Right renal pelvis (tissue), 4 donors: ENCODE measurements at regions not wholly inside any gene's neighbourhood (a gene's known extent, or its start where the extent isn't known, plus 50 kb on each side); places are given as distances from the start of the nearest gene placed in this dataset.

Experiments
- DNase-seq, 4 donors: peaks; one replicate each; pipeline ENCODE4 v3.0.0-alpha.2; 2013; ENCODE audit warnings: low read depth in 4 of 4, low spot score in 3 of 4, missing footprints in 1 of 4

DNA sequence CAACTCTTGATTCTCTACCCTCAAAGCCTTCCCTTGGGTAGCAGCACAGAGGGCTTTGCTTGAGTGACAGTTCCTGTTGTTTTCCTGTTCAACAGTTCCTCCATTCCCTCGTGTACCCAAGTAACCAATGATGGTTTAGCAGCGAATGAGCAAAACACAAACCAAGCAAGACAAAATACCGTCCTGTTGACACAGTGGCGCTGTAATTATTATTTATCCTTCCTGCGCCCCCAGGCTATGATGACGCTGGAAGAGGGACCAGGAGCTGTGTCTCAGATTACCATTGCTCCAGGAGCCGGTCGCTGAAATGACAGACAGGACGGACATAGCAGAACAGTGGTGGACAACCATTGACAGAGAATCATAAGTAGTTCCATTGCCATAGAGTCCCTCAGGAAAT, 154.8 kb downstream of the GADD45G start:
- DNase-seq = no peak

GRCh38 chr9:89760123-89760522, 155.3 kb downstream of the GADD45G start:
- DNase-seq = no peak

DNA sequence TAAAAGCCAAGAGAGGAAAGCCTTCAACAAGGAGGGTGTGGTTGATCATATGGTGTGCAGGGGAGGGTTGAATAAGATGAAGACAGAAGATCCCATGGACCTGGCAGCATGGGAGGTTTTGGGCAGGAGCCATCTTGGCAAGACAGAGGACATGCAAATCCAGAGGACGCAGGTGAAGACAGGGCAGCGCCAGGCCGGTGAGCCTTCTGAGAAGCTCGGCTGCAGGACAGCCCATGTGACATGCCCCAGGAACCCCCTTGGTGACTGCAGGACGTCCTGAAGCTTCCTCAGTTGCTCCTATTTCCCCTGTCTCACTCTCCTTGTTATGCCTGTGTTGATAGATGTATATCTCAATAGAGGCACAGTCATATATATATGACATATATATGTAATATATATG, 159.4 kb downstream of the GADD45G start:
- no peak for DNase-seq

DNA sequence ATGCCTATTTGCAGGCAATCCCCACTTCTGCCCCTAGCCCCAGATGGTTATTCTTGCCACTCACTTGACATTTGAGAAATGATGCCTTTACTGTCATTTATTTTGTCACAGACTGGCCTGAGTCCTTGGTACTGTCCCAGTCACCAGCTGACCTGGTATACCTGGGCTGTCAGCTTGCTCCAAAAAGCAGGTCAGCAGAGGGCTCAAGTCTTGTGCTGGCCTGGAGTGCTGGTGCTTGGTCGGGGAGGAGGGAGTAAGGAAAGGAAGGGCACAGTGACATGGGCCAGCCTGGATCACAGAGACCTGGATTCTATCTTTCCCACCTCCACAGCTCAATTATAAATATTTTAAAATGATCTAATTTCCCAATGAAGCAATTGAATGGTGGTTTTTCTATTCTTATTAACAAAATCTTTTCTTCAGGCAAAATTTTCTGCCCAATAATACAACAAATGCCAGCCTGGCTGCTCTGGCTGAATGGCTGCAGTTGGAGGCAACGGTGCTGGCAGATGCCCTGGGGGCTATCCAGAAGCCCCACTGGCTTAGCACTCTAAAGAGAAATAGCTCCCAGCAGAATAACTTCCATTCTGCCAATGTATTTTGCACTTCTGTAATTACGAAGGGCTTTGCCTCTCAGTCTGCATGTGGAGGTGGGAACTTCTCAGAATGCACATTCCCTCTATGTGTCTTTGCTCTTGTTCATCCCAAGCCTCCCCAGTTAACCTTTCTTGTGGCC, 160.6 kb downstream of the GADD45G start:
- DNase-seq = no peak

GRCh38 chr9:89766991-89767390, 162.2 kb downstream of the GADD45G start:
- no peak for DNase-seq

DNA sequence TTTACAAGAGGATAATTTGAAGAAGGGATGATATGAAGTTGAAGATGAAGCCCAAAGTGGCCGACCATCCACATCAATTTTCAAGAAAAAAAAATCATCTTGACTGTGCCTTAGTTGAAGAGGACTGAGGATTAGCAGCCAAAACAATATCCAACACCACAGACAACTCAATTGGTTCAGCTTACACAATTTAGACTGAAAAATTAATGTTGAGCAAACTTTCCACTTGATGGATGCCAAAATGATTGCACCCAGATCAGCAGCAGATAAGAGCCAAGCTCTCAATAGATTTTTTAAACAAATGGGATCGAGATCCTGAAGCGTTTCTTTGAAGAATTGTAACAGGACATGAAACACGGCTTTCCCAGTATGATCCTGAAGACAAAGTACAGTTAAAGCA, 163.2 kb downstream of the GADD45G start:
- DNase-seq = no peak

GRCh38 chr9:89768650-89769071, 163.8 kb downstream of the GADD45G start:
- DNase-seq = no peak

- no peak for DNase-seq
Observed at GRCh38 chr9:89770531-89771174, 165.8 kb downstream of the GADD45G start.

DNA sequence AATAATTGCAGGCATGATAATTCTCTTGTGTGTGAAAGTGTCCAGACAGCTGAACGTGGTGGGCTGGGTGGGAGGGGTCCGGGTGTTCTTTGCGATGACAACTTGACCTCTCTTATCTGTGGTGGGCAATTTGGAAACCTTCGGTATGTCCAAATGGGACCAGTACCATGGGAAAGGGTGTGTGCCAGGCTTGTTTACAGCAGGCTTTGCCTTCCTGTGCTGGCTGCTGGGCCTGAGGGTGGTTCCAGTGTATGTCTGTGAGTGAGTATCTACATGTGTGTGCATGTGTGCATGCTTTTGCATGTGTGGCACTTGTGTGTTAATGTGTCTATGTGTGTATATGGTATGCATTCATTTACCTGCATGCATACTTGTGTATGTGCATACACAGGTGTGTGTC, 166.4 kb downstream of the GADD45G start:
- no peak for DNase-seq

GRCh38 chr9:89773170-89773569, 168.4 kb downstream of the GADD45G start:
- DNase-seq = no peak

- DNase-seq = no peak
Observed at GRCh38 chr9:89774858-89775370, 170.1 kb downstream of the GADD45G start.

GRCh38 chr9:89775641-89776040, 170.8 kb downstream of the GADD45G start:
- no peak for DNase-seq

DNA sequence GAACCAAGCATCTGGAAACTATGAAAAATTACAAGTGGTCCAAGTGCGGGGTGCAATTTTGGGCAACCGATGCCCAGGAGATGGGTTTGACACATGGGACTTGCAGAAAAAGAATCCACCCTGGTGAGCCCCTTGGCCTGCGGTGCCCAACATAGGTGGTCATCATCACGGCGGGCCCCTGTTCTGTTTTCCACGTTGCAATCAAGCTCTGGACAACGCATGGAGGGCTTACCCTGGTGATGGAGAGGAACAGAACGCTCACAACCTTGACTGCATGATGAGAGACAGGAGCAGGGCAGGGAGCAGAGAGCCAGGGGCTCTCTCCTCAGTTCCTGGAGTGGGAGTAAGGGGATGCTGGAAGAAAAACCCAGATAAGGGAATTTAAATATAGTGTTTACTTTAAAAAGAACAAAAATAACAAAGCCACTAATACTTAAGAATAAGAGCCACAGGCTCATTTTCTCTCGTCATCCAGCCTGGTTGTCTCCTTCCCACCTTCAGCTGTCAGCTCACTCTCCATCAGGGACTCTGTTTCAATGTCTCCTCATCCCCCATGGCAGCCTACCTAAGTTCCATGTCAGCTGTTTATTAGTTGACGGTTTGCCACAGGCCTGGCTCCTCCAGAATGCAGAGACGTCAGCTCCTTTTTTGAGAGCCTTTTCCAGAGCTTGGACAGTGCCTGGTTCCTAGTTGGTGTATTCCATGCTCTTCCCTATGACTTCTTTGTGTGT, 172.1 kb downstream of the GADD45G start:
- DNase-seq = no peak

DNA sequence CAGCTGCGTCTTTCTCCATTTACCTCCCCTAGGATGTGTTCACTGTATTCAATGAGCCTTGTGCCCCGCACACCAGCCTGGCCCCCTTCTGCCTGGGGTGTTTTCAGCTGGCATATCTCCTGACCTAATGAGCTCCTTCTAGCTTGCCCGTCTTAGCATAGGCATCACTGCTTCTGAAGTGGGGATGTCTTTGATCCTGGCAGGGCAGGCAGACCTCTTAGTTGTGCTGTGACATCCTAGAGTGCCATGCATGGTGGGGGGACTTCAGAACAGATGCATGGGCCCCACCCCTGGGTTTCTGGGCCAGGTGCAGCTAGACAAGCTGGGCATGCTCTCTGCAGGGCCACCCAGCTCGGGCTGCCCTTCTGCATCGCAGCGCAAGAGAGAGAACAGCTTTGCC, 172.7 kb downstream of the GADD45G start:
- no peak for DNase-seq

DNA sequence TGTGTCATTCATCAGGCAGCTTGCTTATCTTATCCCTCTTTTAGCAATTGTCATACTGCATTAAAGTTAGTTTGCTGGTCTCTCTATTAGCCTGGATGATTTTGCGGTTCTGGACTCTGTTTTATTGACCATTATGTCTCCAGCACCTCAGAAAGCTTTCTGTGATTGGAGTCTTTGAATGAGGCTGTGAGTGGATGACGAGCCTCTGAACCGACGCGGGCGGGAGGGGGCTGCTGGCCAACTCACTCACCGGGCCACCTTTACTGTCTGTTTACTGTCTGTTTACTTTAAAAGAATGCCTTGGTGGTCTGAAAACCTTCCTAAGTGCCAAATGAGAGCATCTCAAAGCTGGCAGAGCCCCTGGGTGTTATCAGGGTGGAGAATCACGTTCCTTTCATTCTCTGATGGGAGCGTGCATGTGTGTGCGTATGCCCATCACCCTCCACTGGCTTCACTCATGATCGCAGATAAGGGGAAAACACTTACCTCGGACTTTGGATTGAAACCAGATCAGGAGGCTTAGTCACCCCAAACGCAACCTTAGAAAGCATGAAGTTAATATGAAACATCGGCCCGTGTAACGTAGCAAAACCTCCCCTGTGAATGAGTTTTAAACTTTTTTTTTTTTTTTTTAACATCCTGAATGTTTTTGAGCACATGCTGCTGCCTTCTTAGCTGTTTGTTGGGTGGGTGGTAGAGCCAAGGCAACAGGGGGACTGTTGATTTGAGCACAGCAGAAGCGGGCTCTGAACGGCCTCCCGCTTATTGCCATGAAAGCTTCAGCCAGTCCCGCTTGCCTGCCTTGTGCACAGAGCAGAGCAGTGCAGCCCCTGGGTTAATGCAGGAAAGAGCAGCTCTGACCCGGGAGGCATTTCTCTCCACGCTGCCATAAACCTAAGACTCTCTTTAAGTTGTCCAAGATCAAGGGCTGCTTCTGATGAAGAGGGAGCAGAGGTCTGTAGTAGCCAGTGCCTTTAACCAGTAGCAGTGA, 173.6 kb downstream of the GADD45G start:
- DNase-seq = no peak

DNA sequence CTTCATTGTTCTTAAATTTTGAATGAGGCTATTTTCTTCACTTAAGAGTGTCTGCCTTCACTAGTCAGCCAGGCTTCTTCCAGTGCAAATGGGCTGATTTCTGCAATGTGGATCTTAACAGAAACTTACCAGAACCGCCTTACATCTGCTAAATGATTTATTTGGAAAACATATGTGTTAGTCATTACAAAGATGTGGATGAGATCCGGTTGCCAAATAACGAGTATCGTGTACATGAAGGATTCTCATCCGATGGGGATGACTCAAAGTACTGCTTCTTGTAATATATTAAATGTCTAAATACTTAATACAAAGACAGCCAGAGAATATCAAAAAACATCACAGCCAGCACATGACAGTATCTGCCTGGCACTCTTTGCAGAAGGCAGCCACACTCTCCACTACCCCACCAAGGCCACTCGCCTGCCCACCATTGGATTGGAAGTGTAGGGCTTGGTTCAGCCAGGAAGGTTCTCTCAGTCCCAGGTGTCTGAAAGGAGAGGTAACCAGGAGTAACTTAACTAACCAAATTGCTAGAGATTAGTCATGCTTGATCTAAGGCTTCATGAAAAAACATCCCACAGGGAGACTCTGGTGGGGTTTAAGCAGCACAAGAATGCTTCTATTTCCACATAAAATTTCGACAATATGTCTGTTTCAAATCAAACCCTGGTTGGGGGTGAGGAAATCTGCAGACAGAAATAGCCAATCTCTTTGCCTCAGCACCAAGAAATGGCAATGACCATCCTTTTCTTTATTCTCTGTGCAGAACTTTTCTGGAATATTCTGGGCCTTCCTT, 174.8 kb downstream of the GADD45G start:
- no peak for DNase-seq

DNA sequence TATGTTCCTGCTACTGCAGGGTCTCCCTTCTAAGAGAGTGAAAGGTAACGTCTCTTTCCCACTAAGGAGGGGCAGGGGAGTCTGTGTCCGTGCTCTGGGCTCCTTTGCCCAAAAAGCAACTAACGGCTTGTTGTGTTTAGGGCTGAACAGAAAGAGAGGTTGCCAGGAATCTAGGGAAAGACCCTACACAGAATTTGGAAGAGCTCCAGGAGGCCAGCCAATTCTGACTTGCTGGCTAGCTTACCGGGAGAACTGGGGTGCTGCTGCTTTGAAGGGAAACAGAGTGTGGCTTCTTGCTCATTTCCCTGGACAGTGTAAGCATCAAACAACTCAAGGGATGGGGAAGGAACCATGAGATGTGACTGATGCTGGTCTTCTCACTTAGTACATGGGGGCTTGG, 176.1 kb downstream of the GADD45G start:
- no peak for DNase-seq

DNA sequence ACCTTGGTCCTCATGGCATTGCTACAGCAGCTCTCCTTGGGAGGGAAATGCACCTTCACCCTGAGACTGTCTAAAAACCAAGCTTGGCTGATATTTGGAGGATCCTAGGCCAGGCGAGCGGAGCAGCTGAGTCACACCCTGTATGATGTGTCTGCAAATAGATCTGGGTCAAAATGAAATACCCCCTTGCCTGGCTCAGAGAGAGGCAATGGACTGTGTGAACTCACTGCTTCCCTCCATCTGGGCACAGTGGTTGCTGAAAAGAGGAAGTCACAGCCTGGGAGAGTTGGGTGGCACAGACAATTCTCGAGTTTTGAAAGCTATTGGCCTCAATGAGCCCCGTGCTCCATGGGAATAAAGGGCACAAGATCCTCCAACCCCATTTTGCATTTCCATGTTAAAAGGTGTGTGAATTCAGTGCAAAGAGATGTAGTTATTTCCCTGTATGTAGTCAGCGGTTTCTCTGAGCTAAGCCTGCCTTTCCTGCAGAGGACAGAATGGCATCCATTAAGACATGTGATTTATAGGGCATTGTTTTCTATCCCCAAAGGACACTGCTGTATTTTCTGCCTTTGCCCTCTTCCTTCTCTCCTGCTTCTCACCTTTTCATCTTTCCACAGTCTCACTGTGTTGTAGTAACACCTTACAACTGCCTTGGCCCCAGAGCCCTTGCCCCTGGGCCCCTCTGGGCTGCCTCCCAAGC, 177.2 kb downstream of the GADD45G start:
- DNase-seq = no peak

- DNase-seq = no peak
Observed at GRCh38 chr9:89786655-89787054, 181.8 kb downstream of the GADD45G start.
